ENCODE measurements at regions not wholly inside any gene's neighbourhood (a gene's known extent, or its start where the extent isn't known, plus 50 kb on each side); places are given as distances from the start of the nearest gene placed in this dataset.

GRCh38 chr3:72411126-72411525 lies 437.1 kb downstream of the SHQ1 start:
- peaks cover 87% of the 10 kb centered on the region for H4K20me1 ChIP-seq (ENCODE audit: insufficient read depth, low read length)
- peaks cover 8% of the 10 kb centered on the region; the same call in 1 of the 2 replicates for H3K9me1 ChIP-seq (ENCODE audit: insufficient read depth, low read length)
- TF ChIP-seq RCOR1 (IDR thresholded peaks at IDR 0.05; ENCODE audit: insufficient replicate concordance, low read length) (no peak), CTCF (conservative IDR thresholded peaks at IDR 0.05; ENCODE audit: low read depth, low read length) (no peak), NFE2L2 (IDR thresholded peaks at IDR 0.05; ENCODE audit: low read depth, low read length) (0 out of 2 replicates have a peak, but pooled peaks have one; percentile 40), MAFK (IDR thresholded peaks at IDR 0.05; ENCODE audit: low read depth, low read length) (peak; percentile 18; the same call in 1 of the 2 replicates), ELK1 (IDR thresholded peaks at IDR 0.05; ENCODE audit: borderline replicate concordance, low read depth, low read length) (no peak)
- H3K4me1 ChIP-seq (ENCODE audit: control insufficient read depth, insufficient read depth, low read length) = peaks cover 9% of the 10 kb centered on the region
- intact Hi-C loops (cut with micrococcal nuclease) (loop anchor here (1.0 kb wide), 1 partner anchor 340 kb away; no protein-coding TSS in a partner anchor), dilution Hi-C loops (cut with HindIII; ENCODE audit: low sequenced_read_pairs, unreplicated experiment) (no loop called here), in situ Hi-C loops (cut with MboI; ENCODE audit: low sequenced_read_pairs) (no loop called here)
- ChIA-PET CTCF (interaction anchor here (0.6 to 1.6 kb wide), 2 partner anchors 10 to 56 kb away, joined by 3 read pairs; no protein-coding TSS in a partner anchor), POLR2A (ENCODE audit: unreplicated experiment) (no interaction called here)
- H3K79me1 ChIP-seq (ENCODE audit: low read depth in 1 of 2, low read length in 2 of 2) = peaks cover 33 to 67% of the 10 kb centered on the region in 2 experiments
- no peaks in the 10 kb centered on the region; the same call in 1 of the 2 replicates for H3K36me3 ChIP-seq (ENCODE audit: control insufficient read depth, insufficient read depth, low read length)
- no peak overlapping the region for H2BK15ac ChIP-seq (ENCODE audit: low read depth, low read length)
- H2AK5ac ChIP-seq (ENCODE audit: low read depth, low read length) = no peak overlapping the region
- H2BK20ac ChIP-seq (ENCODE audit: low read depth, low read length) = no peak overlapping the region
- no peaks in the 10 kb centered on the region for H3K9me3 ChIP-seq (ENCODE audit: control insufficient read depth, insufficient read depth, low read length)
- WGBS, 2 experiments (ENCODE audit: extremely low coverage in 2 of 2, insufficient read length in 1 of 2) = no CpG with 5 or more reads among the region's 2 CpGs
- no peak overlapping the region for H3K14ac ChIP-seq (replicated peaks; ENCODE audit: low read depth, low read length)
- no peak overlapping the region for H2BK5ac ChIP-seq (ENCODE audit: low read depth, low read length, poor library complexity, severe bottlenecking)
- H3K27me3 ChIP-seq (ENCODE audit: control insufficient read depth, insufficient read depth, low read length) = no peaks in the 10 kb centered on the region
- H3K4me3 ChIP-seq (ENCODE audit: insufficient read depth, low read depth, low read length) = no peak overlapping the region
- H2AFZ ChIP-seq (replicated peaks; ENCODE audit: low read length, poor library complexity) = no peak overlapping the region
- no peak overlapping the region for H4K5ac ChIP-seq (ENCODE audit: low read depth, low read length)
- H3K23ac ChIP-seq (ENCODE audit: low read depth, low read length) = no peak overlapping the region
- no peak overlapping the region for H4K8ac ChIP-seq (ENCODE audit: low read depth in 2 of 2, low read length in 2 of 2)
- BruUV-seq (replicated peaks) = no TSS peak
- H3K27ac ChIP-seq (ENCODE audit: insufficient read depth, low read length) = no peak overlapping the region
- DNase-seq (peak; percentile 22), ATAC-seq (ENCODE audit: low read depth) (peak; percentile 48)
- H2BK120ac ChIP-seq (ENCODE audit: low read depth, low read length) = no peak overlapping the region
- no peak overlapping the region for H3K4ac ChIP-seq (ENCODE audit: low read depth, low read length)
- H3K9ac ChIP-seq (ENCODE audit: low read depth, low read length) = no peak overlapping the region
- no peak overlapping the region for H4K91ac ChIP-seq (ENCODE audit: insufficient read depth, low read depth, low read length)
- H3K56ac ChIP-seq (ENCODE audit: extremely low read depth, insufficient read depth, low read length) = no peak overlapping the region
- no peak overlapping the region for H3K18ac ChIP-seq (ENCODE audit: low read depth, low read length)
- no peak overlapping the region for H2AK9ac ChIP-seq (replicated peaks; ENCODE audit: low read depth, low read length, poor library complexity)
- 0 out of 2 replicates have a peak overlapping the region, but pooled peaks have one; percentile 31 for H3K4me2 ChIP-seq (ENCODE audit: low read depth, low read length)

Data from IMR-90 (cell line).